Tibial nerve (tissue), 4 donors: ENCODE measurements at regions not wholly inside any gene's neighbourhood (a gene's known extent, or its start where the extent isn't known, plus 50 kb on each side); places are given as distances from the start of the nearest gene placed in this dataset.

Source experiments
- CTCF ChIP-seq, 5 experiments: fragments of 200-600 bp in 3 of 5; fragments of 450-650 bp in 2 of 5; sonication (generic) in 3 of 5; IDR thresholded peaks; one replicate each; pipeline ENCODE4 v1.5.1; 2016 to 2019; ENCODE audit warnings: antibody characterized with exemption in 5 of 5, mild to moderate bottlenecking in 3 of 5, moderate library complexity in 2 of 5
- EP300 ChIP-seq, 2 donors: sonication (generic); formaldehyde crosslinking; IDR thresholded peaks; one replicate each; pipeline ENCODE4 v1.6.1; 2017; ENCODE audit warnings: antibody characterized with exemption in 2 of 2, mild to moderate bottlenecking in 1 of 2
- POLR2A ChIP-seq, 2 donors: fragments of 450-650 bp; IDR thresholded peaks; one replicate each; pipeline ENCODE4 v1.6.1; 2017; ENCODE audit warnings: antibody characterized with exemption in 2 of 2, mild to moderate bottlenecking in 2 of 2, moderate library complexity in 2 of 2

GRCh38 chr4:18734405-18734804 is 712.9 kb upstream of the LCORL start:
- TF ChIP-seq CTCF (IDR thresholded peaks at IDR 0.05) (no peak), POLR2A (IDR thresholded peaks at IDR 0.05) (no peak), EP300 (IDR thresholded peaks at IDR 0.05) (no peak)
